OCI-LY7 (cell line): ENCODE measurements at regions not wholly inside any gene's neighbourhood (a gene's known extent, or its start where the extent isn't known, plus 50 kb on each side); places are given as distances from the start of the nearest gene placed in this dataset.
"Not testable (repeated sequence)": the region's sequence is repeated elsewhere in the genome, so short reads cannot be mapped to it uniquely, and the experiment has no call there.

Experiments
- CTCF ChIP-seq: fragments of 200-600 bp; sonication (generic); conservative IDR thresholded peaks from 2 replicates; pipeline ENCODE4 v1.5.1; 2014; ENCODE audit warnings: mild to moderate bottlenecking, antibody characterized with exemption, low read length, moderate library complexity, mixed read lengths
- EZH2phosphoT487 ChIP-seq: fragments of 200-600 bp; sonication (generic); IDR thresholded peaks from 2 replicates; pipeline ENCODE4 v1.6.1; 2018; ENCODE audit warnings: low read depth, borderline replicate concordance, mild to moderate bottlenecking, mixed run types, antibody characterized with exemption, low read length, moderate library complexity, mixed read lengths

DNA sequence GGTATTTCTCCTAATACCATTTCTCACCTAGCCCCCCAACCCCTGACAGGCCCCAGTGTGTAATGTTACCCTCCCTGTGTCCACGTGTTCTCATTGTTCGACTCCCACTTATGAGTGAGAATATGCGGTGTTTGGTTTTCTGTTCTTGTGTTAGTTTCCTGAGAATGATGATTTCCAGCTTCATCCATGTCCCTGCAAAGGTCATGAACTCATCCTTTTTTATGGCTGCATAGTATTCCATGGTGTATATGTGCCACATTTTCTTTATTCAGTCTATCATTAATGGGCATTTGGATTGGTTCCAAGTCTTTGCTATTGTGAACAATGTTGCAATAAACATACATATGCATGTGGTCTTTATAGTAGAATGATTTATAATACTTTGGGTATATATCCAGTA lies 148.4 kb downstream of the SLC25A46 start:
- TF ChIP-seq CTCF, EZH2phosphoT487: not testable (repeated sequence)
